ENCODE measurements at regions not wholly inside any gene's neighbourhood (a gene's known extent, or its start where the extent isn't known, plus 50 kb on each side); places are given as distances from the start of the nearest gene placed in this dataset.
A peak's percentile ranks its signal among the peaks of the same experiment; 100 is the strongest.
"Not testable (repeated sequence)": the region's sequence is repeated elsewhere in the genome, so short reads cannot be mapped to it uniquely, and the experiment has no call there.

GRCh38 chr7:65193334-65194058 lies 180.2 kb upstream of the ZNF92 start:
- not testable (repeated sequence) for H3K4me3 ChIP-seq (ENCODE audit: low read depth, low read length); DNase-seq (ENCODE audit: low read depth)

DNA sequence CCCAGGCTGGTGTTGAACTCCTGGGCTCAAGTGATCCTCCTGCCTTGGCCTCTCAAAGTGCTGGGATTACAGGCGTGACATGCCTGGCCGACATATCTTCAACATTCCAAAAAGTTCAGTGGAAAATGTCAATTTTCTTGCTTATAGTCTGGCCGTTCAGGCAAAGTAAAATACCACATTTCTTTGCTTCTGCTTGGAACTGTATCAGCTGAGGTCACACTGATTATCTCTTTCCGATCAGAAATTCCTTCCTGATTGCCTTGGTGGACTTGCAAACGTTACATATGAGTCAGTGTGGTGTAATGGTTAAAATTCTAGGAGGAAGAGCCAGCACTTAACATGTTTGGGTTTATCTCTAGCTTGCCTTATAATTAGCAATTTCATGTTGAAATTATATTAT lies 170.6 kb upstream of the ERV3-1 start:
- not testable (repeated sequence) for DNase-seq (ENCODE audit: low read depth); H3K4me3 ChIP-seq (ENCODE audit: low read depth, low read length)

- not testable (repeated sequence) for DNase-seq (ENCODE audit: low read depth)
Observed at GRCh38 chr7:65150105-65150504, 143.6 kb upstream of the ERV3-1 start.

GRCh38 chr7:65146118-65146914 lies 139.8 kb upstream of the ERV3-1 start:
- DNase-seq (ENCODE audit: low read depth), result not testable (repeated sequence)

More at GRCh38 chr7:65150105-65150504, 143.6 kb upstream of the ERV3-1 start:
- H3K4me3 ChIP-seq (ENCODE audit: low read depth, low read length), result not testable (repeated sequence)

GRCh38 chr7:65145710-65146109 lies 139.2 kb upstream of the ERV3-1 start:
- not testable (repeated sequence) for H3K4me3 ChIP-seq (ENCODE audit: low read depth, low read length); DNase-seq (ENCODE audit: low read depth)

More at GRCh38 chr7:65146118-65146914, 139.8 kb upstream of the ERV3-1 start:
- H3K4me3 ChIP-seq (ENCODE audit: low read depth, low read length), result not testable (repeated sequence)

DNA sequence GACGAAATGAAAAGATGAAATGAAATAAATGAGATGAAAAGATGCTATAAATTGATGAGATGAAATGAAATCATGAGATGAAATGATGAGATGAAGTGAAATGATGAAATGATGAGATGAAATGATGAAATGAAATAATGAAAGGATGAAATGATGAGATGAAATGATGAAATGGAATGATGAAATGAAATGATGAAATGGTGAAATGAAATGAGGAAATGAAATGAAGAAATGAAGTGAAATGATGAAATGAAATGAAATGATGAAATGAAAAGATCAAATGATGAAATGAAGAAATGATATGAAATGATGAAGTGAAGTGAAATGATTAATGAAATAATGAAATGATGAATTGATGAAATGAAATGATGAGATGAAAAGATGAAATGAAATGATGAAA lies 138.5 kb upstream of the ERV3-1 start:
- DNase-seq (ENCODE audit: low read depth); H3K4me3 ChIP-seq (ENCODE audit: low read depth, low read length): not testable (repeated sequence)

DNA sequence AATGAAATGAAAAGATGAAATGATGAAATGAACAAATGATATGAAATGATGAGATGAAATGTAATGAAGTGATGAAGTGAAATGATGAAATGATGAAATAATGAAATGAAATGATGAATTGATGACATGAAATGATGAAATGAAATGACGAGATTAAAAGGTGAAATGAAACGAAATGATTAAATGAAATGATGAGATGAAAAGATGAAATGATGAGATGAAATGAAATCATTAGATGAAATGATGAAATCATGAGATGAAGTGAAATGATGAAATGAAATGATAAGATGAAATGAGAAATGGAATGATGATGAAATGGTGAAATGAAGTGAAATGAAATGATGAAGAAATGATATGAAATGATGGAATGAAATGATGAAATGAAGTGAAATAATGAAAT lies 138.1 kb upstream of the ERV3-1 start:
- not testable (repeated sequence) for H3K4me3 ChIP-seq (ENCODE audit: low read depth, low read length); DNase-seq (ENCODE audit: low read depth)

DNA sequence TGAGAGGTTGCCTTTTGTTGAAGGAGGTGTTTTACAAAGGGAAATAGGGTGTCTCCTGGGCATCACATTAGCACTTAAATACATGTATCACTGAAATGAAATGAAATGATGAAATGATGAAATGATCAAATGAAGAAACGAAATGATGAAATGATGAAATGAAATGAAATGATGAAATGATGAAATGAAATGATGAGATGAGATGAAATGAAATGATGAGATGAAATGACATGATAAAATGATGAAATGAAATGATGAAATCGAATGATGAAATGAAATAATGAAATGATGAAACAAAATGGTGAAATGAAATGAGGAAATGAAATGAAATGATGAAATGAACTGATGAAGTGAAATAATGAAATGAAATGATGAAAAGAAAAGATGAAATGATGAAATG lies 137.6 kb upstream of the ERV3-1 start:
- not testable (repeated sequence) for H3K4me3 ChIP-seq (ENCODE audit: low read depth, low read length); DNase-seq (ENCODE audit: low read depth)

- not testable (repeated sequence) for DNase-seq (ENCODE audit: low read depth); H3K4me3 ChIP-seq (ENCODE audit: low read depth, low read length)
Observed at GRCh38 chr7:65141894-65142293, 135.4 kb upstream of the ERV3-1 start.

DNA sequence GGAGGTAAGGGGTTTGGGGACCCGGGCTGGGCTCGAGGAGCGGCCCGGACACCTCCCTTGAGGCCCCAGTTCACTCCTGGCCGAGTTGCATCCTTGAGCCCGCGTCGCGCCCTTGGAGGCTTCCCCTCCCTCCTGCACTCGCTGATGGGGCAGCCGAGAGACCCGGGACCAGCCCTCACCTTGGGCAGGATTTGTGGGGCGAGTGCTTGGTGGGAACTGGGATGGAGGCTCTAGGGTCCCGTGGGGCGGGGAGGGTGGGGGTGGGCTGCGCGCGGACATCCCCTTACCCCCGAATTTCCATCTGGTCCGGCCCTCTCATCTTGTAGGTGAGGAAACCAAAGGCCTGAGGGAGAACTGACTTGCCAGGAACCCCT lies 134.9 kb upstream of the ERV3-1 start:
- H3K4me3 ChIP-seq (ENCODE audit: low read depth, low read length); DNase-seq (ENCODE audit: low read depth): not testable (repeated sequence)

- not testable (repeated sequence) for DNase-seq (ENCODE audit: low read depth); H3K4me3 ChIP-seq (ENCODE audit: low read depth, low read length)
Observed at GRCh38 chr7:65140543-65141404, 134.3 kb upstream of the ERV3-1 start.

DNA sequence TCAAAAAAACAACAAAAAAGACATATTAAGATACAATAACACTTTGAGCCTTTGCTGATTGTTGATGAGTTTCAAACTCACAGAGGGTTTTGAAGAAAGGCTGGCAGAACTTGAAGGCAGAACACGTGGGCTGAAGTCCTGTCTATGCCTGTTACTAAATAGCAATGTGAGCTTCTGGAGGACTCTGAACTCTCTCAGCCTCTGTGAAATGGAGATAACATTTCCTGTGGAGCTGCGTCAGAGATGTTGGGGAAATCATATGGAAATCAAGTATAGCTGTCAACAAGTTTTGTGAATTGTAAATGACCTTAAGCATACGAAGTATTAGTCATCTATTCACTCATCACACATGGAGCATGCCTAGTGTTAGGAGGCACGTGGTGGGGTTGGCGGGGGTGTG lies 130.4 kb upstream of the ERV3-1 start:
- DNase-seq (ENCODE audit: low read depth); H3K4me3 ChIP-seq (ENCODE audit: low read depth, low read length): not testable (repeated sequence)

GRCh38 chr7:65133087-65133486 lies 126.6 kb upstream of the ERV3-1 start:
- H3K4me3 ChIP-seq (ENCODE audit: low read depth, low read length); DNase-seq (ENCODE audit: low read depth): not testable (repeated sequence)

DNA sequence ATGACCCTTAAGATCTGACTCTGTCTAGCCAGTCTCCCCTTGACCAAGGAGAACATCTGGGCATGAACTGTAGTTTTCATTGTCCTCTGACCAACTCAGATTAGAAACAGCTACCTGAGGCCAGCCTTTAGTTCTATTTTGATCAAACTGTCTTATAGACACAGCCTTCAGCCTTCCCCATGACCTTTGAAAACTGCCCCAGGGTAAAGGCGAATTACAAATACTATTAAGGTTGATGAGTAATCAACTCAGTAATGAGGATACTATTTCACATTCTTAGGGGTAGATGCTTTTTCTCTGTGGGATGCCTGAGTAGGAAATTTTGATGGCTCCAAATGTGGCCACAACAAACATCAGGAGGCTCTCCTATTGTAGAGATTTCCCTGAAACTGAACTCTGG lies 125.8 kb upstream of the ERV3-1 start:
- DNase-seq (ENCODE audit: low read depth); H3K4me3 ChIP-seq (ENCODE audit: low read depth, low read length): not testable (repeated sequence)

- H3K4me3 ChIP-seq (ENCODE audit: low read depth, low read length); DNase-seq (ENCODE audit: low read depth): not testable (repeated sequence)
Observed at GRCh38 chr7:65127364-65127763, 120.9 kb upstream of the ERV3-1 start.

DNA sequence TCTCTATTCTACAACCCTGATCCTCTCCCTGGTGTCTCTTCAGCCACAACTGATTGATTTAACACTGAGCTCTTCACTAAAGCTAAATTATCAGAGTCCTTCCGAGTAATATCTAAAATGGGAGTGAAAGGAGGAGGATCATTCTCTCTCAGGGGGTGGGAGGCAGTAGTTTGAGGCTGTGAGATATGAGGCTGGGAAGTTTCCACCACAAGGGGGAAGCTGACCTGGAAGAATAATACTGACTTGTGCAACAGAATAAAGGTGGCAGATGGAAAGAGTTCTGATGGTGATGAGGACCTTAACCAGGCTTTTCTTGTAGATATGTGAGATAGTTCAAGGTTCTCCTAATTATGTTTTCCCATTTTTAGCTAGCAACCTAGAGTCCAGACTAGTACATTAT lies 118.1 kb upstream of the ERV3-1 start:
- DNase-seq (ENCODE audit: low read depth); H3K4me3 ChIP-seq (ENCODE audit: low read depth, low read length): not testable (repeated sequence)

DNA sequence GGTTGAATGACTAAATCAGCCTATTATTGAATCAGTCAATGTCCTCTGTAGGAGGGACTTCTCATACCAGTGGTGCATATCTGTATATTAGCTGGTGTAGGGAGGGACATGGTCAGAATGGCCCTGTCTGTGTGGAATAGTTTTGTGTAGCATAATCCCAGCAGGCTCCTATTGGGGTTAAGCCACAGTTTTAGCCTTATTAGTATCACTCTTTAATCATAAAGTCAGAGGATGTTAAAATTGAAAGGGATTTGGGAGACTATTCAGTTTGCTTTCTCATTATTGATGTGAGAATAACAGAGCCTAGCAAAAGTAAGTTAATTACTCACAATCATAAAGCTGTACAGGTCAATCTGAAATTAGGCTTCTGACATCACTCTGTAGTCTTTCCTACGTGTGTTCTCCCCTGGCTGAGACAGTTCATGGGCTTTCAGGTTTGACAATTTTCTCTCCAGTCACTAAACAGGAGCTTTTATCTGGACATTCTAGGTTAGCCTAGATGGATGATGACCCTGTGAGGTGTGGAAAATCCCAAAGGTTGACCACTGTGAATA lies 99.2 kb upstream of the ERV3-1 start:
- H3K4me3 ChIP-seq (ENCODE audit: low read depth, low read length); DNase-seq (ENCODE audit: low read depth): not testable (repeated sequence)

GRCh38 chr7:65100499-65100898 lies 94.0 kb upstream of the ERV3-1 start:
- not testable (repeated sequence) for H3K4me3 ChIP-seq (ENCODE audit: low read depth, low read length); DNase-seq (ENCODE audit: low read depth)

- peak overlapping the region; percentile 62 for H3K4me3 ChIP-seq (ENCODE audit: low read depth, low read length)
- not testable (repeated sequence) for DNase-seq (ENCODE audit: low read depth)
Observed at GRCh38 chr7:65081669-65082055, 75.2 kb upstream of the ERV3-1 start.
